ENCODE measurements at regions not wholly inside any gene's neighbourhood (a gene's known extent, or its start where the extent isn't known, plus 50 kb on each side); places are given as distances from the start of the nearest gene placed in this dataset.
A peak's percentile ranks its signal among the peaks of the same experiment; 100 is the strongest.

GRCh38 chr13:85717921-85718320 lies 81.3 kb downstream of the SLITRK6 start:
- ChIA-PET CTCF (no interaction called here), POLR2A (ENCODE audit: unreplicated experiment) (no interaction called here)
- intact Hi-C loops (cut with micrococcal nuclease; ENCODE audit: unreplicated experiment), result no loop called here
- Histone ChIP-seq H2AFZ (0 out of 2 replicates have a peak overlapping the region, but pooled peaks have one; percentile 62), H4K20me1 (ENCODE audit: insufficient read depth) (no peaks in the 10 kb centered on the region), H3K9me2 (ENCODE audit: insufficient read depth) (no peaks in the 10 kb centered on the region; the same call in 1 of the 2 replicates), H3K9me3 (ENCODE audit: insufficient read depth, low read depth) (no peaks in the 10 kb centered on the region; the same call in 1 of the 2 replicates), H3K79me2 (ENCODE audit: low read depth) (no peaks in the 10 kb centered on the region), H3K27ac (no peak overlapping the region), H3K4me2 (no peak overlapping the region), H3K4me3 (no peak overlapping the region), H3K36me3 (ENCODE audit: low read depth) (no peaks in the 10 kb centered on the region), H3K4me1 (replicated peaks; ENCODE audit: insufficient read depth) (no peaks in the 10 kb centered on the region), H3F3A (ENCODE audit: insufficient read depth, low read depth) (no peaks in the 10 kb centered on the region), H3K27me3 (ENCODE audit: insufficient read depth, low read depth) (no peaks in the 10 kb centered on the region)
- BruUV-seq (replicated peaks), result no TSS peak
- TF ChIP-seq, protein P1, sequence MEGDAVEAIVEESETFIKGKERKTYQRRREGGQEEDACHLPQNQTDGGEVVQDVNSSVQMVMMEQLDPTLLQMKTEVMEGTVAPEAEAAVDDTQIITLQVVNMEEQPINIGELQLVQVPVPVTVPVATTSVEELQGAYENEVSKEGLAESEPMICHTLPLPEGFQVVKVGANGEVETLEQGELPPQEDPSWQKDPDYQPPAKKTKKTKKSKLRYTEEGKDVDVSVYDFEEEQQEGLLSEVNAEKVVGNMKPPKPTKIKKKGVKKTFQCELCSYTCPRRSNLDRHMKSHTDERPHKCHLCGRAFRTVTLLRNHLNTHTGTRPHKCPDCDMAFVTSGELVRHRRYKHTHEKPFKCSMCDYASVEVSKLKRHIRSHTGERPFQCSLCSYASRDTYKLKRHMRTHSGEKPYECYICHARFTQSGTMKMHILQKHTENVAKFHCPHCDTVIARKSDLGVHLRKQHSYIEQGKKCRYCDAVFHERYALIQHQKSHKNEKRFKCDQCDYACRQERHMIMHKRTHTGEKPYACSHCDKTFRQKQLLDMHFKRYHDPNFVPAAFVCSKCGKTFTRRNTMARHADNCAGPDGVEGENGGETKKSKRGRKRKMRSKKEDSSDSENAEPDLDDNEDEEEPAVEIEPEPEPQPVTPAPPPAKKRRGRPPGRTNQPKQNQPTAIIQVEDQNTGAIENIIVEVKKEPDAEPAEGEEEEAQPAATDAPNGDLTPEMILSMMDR (conservative IDR thresholded peaks at IDR 0.05), result no peak
- no peak for TF ChIP-seq EZH2 (IDR thresholded peaks at IDR 0.05; ENCODE audit: low read depth)
- DNase-seq, result no peak

DNA sequence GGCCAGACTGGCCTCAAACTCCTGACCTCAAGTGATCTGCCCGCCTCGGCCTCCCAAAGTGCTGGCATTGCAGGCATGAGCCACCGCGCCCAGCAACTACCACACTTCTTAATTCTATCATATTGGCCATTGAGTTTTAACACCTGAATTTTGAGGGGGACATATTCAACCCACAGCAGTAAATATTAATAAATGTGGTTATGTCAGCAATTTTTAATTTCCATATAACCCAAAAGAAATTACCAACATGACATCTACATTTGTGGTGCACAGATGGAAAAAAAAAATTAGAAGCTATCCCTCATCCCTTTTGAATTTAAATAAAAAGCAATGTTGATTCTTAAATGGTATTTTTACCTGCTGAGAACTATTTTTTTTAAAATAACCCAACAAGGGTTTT lies 88.7 kb downstream of the SLITRK6 start:
- H2AFZ ChIP-seq, result no peak overlapping the region
- no peaks in the 10 kb centered on the region; the same call in 1 of the 2 replicates for H3K9me3 ChIP-seq (ENCODE audit: insufficient read depth, low read depth)
- no peaks in the 10 kb centered on the region for H3K27me3 ChIP-seq (ENCODE audit: insufficient read depth, low read depth)
- no peaks in the 10 kb centered on the region for H3K79me2 ChIP-seq (ENCODE audit: low read depth)
- POLR2A ChIA-PET (ENCODE audit: unreplicated experiment), result no interaction called here
- no peak overlapping the region for H3K27ac ChIP-seq
- no peaks in the 10 kb centered on the region for H4K20me1 ChIP-seq (ENCODE audit: insufficient read depth)
- intact Hi-C loops (cut with micrococcal nuclease; ENCODE audit: unreplicated experiment), result no loop called here
- TF ChIP-seq EZH2 (IDR thresholded peaks at IDR 0.05; ENCODE audit: low read depth), result no peak
- TF ChIP-seq, protein P1 (conservative IDR thresholded peaks at IDR 0.05), result no peak
- H3K4me3 ChIP-seq, result no peak overlapping the region
- H3F3A ChIP-seq (ENCODE audit: insufficient read depth, low read depth), result no peaks in the 10 kb centered on the region
- no peak overlapping the region for H3K4me2 ChIP-seq
- DNase-seq, result no peak
- H3K9me2 ChIP-seq (ENCODE audit: insufficient read depth), result no peaks in the 10 kb centered on the region; the same call in 1 of the 2 replicates
- H3K36me3 ChIP-seq (ENCODE audit: low read depth), result no peaks in the 10 kb centered on the region
- no TSS peak for BruUV-seq (replicated peaks)
- CTCF ChIA-PET, result no interaction called here
- H3K4me1 ChIP-seq (replicated peaks; ENCODE audit: insufficient read depth), result no peaks in the 10 kb centered on the region

DNA sequence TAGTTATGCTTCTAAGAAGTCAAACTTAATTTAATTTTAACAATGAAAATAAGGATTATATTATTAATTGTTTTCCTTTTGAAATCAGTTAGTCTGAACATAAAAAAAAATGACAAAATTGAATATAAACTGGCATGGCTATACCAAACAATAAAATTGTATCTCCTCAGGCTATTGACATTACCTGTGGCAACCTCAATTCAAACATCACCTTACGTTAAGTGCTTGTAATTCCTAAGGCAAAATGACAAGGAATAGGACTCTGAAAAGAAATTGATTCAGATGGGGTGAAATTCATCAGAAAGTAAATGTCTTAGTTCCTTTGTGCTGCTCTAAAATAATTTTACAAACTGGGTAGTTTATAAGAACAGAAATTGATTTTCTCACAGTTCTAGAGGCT lies 89.5 kb downstream of the SLITRK6 start:
- Histone ChIP-seq H3F3A (ENCODE audit: insufficient read depth, low read depth) (no peaks in the 10 kb centered on the region), H3K79me2 (ENCODE audit: low read depth) (no peaks in the 10 kb centered on the region), H3K36me3 (ENCODE audit: low read depth) (no peaks in the 10 kb centered on the region), H3K27ac (no peak overlapping the region), H3K9me2 (ENCODE audit: insufficient read depth) (no peaks in the 10 kb centered on the region; the same call in 1 of the 2 replicates), H3K4me1 (replicated peaks; ENCODE audit: insufficient read depth) (no peaks in the 10 kb centered on the region), H3K4me2 (no peak overlapping the region), H3K4me3 (no peak overlapping the region), H4K20me1 (ENCODE audit: insufficient read depth) (no peaks in the 10 kb centered on the region), H3K9me3 (ENCODE audit: insufficient read depth, low read depth) (no peaks in the 10 kb centered on the region; the same call in 1 of the 2 replicates), H2AFZ (no peak overlapping the region), H3K27me3 (ENCODE audit: insufficient read depth, low read depth) (no peaks in the 10 kb centered on the region)
- intact Hi-C loops (cut with micrococcal nuclease; ENCODE audit: unreplicated experiment), result no loop called here
- POLR2A ChIA-PET (ENCODE audit: unreplicated experiment), result no interaction called here
- BruUV-seq (replicated peaks), result no TSS peak
- no peak for DNase-seq
- no peak for TF ChIP-seq EZH2 (IDR thresholded peaks at IDR 0.05; ENCODE audit: low read depth)
- TF ChIP-seq, protein P1 (conservative IDR thresholded peaks at IDR 0.05), result no peak
- CTCF ChIA-PET, result no interaction called here

All from PC-9 (cell line).